Midbrain (tissue), 1 donor: ENCODE measurements at regions not wholly inside any gene's neighbourhood (a gene's known extent, or its start where the extent isn't known, plus 50 kb on each side); places are given as distances from the start of the nearest gene placed in this dataset.
"Not testable (repeated sequence)": the region's sequence is repeated elsewhere in the genome, so short reads cannot be mapped to it uniquely, and the experiment has no call there.

Source experiments
- DNase-seq: peaks from one replicate; lab custom pipeline; 2025; lab: John Stamatoyannopoulos, UW

DNA sequence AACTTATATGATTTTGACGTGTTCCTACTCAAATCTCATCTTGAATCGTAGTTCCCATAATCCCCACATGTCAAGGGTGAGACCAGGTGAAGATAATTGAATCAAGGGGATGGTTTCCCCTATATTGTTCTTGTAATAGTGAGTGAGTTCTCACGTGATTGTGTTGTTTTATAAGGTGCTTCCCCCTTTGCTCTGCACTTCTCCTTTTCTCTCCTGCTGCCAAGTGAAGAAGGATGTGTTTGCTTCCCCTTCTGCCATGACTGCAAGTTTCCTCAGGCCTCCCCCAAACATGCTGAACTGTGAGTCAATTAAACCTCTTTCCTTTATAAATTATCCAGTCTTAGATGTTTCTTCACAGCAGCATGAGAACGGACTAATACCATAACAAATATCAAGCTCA lies 83.2 kb downstream of the MANEA start:
- DNase-seq, result no peak

DNA sequence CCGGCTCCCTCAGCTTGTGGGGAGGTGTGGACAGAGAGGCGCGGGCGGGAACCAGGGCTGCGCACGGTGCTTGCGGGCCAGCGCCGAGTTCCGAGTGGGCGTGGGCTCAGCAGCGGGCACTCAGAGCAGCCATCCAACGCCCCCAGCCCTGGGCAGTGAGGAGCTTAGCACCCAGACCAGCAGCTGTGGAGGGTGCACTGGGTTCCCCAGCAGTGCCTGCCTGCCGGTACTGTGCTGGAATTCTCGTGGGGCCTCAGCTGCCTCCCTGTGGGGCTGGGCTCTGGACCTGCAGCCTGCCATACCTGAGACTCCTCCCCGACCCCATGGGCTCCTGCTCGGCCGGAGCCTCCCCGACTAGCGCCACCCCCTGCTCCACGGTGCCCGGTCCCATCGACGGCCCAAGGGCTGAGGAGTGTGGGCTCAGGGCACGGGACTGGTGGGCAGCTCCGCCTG lies 92.7 kb downstream of the MANEA start:
- DNase-seq, result no peak

DNA sequence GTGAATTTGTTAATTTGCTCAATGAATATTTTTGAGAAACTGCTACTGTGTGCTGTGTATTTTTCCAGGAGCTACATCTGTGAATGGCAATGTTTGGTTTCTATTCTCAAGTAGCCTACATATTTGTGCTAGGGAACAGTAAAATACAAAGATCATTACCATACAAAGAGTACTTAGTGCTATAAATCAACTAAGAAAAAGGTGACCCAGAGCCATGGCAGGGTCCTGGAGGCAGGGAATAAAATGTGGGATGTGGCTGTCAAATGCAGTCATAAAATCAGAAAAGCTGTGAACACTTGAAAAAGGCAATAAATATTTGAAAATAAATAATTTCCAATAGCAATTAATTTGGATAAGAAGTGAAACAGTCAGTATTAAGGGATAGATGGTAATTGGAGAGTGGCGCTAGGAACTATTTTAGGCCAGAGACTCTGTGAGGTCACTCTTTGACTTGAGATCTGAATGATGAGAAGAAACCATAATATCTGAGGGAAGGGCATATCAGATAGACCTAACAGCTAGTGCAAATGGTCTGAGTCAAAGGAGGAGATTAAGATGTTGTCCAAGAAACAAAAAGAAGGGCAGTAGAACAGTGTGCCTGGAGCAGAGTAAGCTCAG lies 98.8 kb downstream of the MANEA start:
- DNase-seq, result no peak

DNA sequence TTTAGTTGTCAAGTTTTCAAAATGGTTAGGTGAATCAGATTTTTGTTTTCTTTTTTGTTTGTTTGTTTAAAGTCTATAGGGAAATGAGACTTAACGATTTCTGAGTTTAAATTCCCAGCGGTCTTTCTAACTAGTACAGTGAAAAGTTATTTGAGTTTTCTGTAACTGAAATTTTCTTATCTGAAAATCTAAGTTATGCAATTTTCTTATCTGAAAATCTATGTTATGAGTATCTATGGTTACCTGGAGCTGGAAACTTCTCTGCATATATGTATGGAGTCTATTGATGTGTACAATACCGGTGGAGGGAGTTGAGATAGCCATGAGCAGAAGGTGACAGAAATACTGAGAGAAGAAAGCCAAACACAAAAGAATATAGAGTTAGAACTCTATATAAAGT lies 102.6 kb downstream of the MANEA start:
- DNase-seq, result no peak

DNA sequence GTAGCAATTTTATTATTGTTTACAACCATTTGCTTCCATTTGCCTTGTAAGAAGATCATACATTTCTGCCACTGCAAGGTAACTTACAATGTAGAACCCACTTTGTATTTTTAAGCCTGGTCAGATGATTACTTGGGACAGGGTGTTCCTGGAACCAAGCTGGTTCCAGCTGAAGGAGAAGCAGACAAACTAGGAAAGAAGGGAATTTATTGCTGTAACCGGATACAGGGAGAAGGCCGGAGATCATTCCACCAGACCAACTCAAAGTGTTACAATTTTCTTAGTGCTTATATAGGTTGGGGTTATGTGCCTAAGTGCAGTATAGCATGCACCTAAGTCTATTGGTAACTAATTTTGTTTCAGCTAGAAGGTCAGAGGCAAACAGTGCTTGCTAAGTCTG lies 104.4 kb downstream of the MANEA start:
- no peak for DNase-seq

DNA sequence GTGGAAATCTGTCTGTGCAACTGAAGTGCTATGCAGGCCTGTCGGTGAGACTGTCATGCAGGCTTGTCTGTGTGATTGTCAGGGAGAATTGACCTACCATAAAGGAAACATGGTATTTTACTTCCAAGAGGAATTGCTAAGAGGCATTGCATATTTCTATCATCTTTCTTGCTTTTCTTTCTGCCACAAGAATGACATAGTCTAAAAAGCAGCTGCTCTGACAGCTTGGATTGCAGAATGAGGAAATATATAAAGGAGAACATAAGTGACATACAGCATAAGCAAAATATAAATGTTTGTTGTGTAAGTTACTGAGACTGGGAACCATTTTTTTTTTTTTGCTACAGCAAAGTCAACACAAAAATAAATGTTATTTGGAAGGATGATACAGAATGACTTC lies 105.1 kb downstream of the MANEA start:
- DNase-seq, result no peak

DNA sequence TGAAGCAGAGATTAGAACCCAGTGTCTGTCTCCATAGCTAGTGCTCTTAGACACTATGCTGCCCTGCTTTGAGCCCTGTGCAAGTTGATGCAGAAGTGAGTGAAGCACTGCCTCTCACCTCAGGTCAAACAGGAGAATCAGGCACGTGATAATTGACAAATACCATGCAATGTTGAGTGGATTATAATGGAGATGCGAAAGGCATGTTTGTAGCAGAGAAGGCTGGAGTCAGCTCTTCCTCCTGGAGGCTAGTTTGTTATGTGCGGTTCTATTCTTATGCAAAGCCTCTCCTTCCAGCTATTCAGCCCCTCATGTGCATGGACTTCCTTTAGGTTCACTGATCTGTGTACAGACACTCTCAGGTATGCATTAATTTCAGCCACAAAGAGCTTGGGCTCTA lies 108.5 kb downstream of the MANEA start:
- DNase-seq, result no peak

DNA sequence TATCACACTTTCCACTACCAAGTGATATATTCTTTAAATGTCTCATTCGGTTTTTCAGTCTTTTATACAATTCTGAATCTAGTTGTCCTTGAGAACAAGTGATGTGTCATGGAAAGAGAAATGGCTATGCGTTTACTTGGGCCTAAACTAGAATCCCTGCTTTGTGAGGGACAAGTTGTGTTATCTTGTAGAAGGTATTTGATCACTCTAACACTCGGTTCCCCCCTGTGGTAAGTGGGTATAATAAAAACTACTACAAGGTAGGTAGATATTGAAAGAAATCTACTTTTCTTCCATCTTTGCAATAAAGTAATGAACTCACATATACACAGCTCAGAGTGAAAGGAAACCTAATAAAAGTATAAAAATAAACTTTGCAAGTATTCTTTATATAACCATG lies 108.9 kb downstream of the MANEA start:
- no peak for DNase-seq

DNA sequence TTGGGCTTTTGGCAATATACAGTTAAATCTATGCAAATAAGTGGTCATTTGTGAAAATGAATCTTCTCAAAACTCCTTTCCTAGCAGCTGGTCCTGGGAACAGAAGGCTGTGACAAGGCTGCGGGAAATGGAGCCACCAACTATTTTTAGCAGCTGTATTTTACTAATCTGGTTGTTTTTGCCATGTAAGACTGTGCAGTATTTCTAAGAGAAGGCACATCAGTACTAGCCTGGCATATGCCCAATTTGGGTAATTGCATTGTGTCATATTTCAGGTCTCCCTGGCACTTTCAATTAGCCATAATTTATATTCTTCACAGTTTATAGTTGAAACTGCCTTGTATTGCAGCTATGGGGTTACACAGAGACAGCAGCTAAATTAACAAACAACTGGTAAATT lies 109.6 kb downstream of the MANEA start:
- DNase-seq, result no peak

DNA sequence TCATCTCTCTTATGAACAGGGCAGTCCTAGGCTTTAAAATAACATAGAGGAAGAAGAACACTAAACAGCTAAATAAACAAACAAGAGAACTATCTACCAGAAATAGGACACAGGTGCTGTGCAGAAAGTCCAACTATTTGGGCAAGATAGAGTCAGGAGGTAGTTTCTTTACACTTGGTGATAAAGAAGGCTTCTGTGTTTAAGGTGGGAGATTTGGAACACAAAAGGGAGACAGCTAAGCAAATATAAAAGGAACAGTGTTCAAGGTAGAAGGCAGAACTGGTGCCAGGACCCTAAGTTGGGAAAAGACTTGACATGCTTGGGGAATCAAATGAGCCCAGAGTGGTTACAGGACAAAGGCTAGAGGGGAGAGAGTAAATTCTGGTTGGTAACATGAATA lies 110.5 kb downstream of the MANEA start:
- no peak for DNase-seq

DNA sequence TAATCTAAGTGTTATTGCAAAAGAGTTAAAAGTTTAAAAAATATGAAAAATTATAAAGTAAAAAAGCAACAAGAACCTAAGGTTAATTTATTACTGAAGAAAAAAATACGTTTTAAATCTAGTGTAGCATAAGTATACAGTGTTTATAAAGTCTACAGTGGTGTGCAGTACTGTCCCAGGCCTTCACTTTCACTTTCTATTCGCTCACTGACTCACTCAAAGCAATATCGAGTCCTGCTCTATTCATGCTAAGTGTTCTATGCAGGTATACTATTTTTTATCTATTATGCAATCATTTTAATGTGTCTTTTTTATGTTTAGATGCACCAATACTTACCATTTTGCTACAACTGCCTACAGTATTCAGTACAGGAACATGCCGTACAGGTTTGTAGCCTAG lies 113.0 kb downstream of the MANEA start:
- no peak for DNase-seq

DNA sequence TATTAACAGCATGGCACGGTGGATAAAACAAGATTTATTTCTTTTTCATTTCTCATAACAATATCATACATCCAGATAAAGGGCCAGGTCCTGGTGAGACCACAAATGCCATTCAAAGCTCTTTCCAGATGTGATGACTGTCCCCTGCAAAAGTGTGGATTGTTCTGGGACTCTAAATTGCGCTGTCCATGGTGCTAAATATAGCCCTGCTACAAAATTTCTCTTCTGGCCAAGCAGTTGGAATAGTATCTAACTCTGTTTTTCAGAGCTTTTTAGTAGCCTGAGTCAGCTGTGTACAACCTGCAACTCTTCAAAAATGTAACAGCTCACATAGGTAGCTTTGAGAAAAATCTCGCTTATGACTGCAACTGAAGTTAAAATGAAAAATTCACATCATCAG lies 115.8 kb downstream of the MANEA start:
- DNase-seq, result no peak

DNA sequence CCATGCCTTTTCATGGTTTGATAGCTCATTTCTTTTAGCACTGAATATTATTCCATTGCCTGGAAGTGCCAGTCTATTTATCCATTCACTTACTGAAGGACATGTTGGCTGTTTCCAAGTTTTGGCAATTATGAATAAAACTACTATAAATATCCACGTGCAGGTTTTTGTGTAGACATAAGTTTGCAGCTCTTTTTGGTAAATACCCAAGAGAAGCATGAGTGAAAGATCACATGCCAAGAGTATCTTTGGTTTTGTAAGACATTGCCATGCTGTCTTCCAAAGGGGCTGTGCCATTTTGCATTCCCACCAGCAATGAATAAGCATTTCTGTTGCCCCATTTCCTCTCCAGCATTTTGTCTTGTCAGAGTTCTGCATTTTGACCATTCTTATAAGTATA lies 120.9 kb downstream of the MANEA start:
- no peak for DNase-seq

DNA sequence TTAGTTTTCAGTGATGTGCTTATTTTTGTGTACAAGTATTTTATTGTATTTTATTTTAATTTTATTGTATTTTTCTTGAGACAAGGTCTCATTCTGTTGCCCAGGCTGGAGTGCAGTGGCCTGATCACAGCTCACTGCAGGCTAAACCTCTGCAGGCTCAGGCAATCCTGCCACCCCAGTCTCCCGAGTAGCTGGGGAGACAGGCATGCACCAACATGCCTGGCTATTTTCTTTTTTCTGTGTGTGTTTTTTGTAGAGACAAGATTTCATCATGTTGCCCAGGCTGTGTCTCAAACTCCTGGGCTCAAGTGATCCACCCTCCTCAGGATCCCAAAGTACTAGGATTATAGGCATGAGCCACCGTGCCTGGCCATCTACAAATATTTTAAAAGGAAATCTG lies 146.3 kb downstream of the MANEA start:
- no peak for DNase-seq

DNA sequence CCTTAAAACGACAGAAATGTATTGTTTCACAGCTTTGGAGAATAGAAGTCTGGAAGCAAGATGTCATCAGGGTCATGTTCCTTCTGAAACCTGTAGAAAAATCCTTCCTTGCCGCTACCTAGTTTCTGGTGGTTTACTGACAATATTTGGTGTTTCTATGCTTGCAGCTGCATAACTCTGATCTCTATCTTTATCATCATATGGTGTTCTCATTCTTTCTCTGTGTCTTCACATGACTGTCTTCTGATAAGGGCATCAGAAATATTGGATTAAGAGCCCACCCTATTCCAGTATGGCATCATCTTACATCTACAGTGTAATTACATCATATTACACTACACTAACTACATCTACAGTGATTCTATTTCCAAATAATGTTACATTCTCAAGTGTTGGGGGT lies 148.0 kb downstream of the MANEA start:
- DNase-seq, result no peak

DNA sequence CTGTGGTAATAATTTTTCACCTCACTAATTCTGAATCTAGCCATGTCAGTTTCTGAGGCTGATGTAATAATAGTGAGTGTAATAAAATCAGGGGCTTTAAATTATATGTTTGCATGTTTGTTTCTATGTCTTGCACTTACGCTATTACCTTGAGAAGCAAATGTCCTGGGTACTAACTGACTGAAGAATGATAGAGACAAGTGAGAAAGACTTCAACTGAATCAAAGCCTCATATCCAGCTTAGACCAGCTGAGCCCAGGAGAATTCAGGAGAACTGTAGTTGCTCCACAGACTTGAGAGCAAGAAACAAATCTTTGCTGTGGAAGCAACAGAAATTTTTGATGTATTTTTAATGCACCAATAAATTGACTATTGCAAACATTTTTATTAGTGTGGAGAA lies 162.8 kb downstream of the MANEA start:
- no peak for DNase-seq

DNA sequence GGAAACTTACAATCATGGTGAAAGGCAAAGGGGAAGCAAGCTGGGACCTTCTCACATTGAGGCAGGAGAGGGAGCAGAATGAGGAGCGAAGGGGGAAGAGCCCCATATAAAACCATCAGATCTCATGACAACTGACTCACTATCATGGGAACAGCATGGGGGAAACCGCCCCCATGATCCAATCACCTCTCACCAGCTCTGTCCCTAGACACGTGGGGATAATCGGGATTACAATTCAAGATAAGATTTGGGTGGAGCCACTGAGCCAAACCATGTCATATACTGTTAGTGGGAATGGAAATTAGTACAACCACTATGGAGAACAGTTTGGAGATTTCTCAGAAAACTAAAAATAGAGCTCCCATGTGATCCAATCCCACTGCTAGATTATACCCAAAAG lies 163.7 kb downstream of the MANEA start:
- DNase-seq, result no peak

DNA sequence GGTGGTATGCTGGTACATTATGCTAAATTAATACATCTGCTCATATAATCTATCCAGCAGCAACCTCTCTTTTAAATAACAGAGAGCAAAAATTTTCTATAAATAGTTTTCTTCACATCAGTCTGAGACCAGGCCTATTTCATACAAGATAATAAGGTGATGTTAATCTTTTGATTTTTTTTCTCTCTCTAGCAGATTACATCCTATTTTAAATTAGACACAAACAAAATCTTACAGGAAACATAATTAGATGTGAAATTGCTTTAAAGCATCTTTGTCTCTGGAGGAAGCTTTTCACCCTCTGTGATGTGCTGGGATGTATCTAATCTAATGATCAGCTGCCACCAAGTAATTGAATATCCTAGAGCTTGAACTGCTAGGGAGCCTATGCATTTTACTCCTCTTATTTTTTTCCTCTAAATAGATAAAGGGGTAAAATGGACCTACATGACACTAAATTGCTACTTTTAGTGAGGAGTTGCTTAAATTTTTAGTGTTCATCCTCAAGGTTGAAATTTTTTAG lies 165.5 kb downstream of the MANEA start:
- no peak for DNase-seq

DNA sequence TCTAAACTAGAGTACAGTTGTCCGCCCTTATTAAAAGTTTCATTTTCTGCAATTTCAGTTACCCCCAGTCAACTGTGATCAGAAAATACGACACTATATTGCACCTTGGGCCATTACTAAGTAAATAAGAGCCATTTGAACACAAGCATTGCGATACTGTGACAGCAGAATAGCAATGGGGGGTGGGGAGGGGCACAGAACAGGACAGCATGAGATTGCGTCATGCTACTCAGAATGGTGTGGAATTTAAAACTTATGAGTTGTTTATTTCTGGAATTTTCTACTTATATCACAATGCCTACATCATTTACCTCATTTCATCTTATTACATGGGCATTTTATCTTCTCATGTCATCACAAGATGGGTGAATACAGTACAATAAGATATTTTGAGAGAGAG lies 166.3 kb downstream of the MANEA start:
- DNase-seq, result no peak

DNA sequence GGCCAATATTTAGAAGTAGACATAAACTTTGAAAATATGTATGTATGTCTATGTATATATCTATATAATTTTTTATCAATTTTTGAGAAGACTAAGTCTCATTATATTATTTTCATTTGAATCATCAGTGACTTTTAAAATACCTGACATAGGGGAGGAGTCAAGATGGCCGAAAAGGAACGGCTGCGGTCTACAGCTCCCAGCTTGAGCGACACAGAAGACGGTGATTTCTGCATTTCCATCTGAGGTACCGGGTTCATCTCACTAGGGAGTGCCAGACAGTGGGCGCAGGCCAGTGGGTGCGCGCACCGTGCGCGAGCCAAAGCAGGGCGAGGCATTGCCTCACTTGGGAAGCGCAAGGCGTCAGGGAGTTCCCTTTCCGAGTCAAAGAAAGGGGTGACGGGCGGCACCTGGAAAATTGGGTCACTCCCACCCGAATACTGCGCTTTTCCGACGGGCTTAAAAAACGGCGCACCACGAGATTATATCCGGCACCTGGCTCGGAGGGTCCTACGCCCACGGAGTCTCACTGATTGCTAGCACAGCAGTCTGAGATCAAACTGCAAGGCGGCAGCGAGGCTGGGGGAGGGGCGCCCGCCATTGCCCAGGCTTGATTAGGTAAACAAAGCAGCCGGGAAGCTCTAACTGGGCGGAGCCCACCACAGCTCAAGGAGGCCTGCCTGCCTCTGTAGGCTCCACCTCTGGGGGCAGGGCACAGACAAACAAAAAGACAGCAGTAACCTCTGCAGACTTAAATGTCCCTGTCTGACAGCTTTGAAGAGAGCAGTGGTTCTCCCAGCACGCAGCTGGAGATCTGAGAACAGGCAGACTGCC lies 181.1 kb downstream of the MANEA start:
- not testable (repeated sequence) for DNase-seq

DNA sequence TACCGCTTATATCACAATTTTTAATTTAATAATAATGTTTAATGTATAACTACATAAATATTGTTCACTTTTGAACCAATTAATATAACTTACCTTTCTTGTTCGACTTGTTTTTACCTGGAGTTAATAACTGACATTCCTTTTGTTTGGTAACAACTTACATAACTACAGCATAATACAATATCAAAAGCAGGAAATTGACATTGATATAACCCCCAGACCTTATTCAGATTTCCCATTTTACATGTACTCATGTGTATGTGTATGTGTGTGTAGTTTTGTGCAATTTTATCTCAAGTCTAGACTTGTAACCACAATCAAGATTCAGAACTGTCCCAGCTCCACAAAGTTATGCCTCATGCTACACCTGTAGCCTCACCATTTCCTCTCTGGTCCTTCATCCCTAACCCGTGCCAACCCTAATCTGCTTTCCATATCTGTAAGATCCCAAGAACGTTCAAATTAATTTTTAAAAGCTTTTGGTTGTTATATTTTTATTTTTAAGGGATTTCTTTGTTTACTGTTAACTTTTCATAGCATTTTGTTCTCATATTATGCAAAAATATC lies 190.6 kb downstream of the MANEA start:
- DNase-seq, result no peak

DNA sequence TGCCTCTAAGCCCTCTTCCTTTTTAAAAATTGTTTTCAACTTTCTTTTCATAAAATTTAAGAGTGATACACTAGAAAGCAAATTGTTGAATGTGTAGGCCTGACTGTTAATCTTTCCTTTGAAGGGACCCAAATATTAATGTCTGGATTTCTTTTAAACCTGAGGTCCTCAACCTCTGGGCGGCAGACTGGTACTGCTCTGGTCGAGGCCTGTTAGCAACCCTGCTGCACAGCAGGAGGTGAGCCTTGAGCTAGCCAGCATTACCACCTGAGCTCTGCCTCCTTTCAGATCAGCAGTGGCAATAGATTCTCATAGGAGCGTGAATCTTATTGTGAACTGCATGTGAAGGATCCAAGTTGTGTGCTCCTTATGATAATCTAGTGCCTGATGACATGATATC lies 191.2 kb downstream of the MANEA start:
- DNase-seq, result no peak

DNA sequence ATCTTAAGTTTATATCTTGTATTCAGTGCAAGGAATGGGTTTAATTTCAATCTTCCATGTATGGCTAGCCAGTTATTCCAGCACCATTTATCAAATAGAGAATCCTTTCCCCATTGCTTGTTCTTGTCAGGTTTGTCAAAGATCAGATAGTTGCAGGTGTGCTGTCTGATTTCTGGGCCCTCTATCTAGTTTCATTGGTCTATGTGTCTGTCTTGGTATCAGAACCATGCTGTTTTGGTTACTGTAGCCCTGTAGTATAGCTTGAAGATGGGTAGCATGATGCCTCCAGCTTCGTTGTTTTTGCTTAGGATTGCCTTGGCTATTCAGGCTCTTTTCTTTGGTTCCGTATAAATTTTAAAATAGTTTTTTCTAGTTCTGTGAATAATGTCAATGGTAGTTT lies 200.0 kb downstream of the MANEA start:
- no peak for DNase-seq
